Progenitor cell of endocrine pancreas (in vitro differentiated cells): ENCODE measurements at regions not wholly inside any gene's neighbourhood (a gene's known extent, or its start where the extent isn't known, plus 50 kb on each side); places are given as distances from the start of the nearest gene placed in this dataset.

Experiments
- DNase-seq: peaks from one replicate; pipeline ENCODE4 v3.0.0; 2021; ENCODE audit warnings: low spot score; ENCODE audit not compliant: unreplicated experiment
- H3K27ac Mint-ChIP-seq: 2 replicates; pipeline ENCODE4 v1.8.0; 2021; ENCODE audit warnings: mild to moderate bottlenecking, moderate library complexity, mixed read lengths
- H3K27me3 Mint-ChIP-seq: 2 replicates; pipeline ENCODE4 v1.8.0; 2021; ENCODE audit warnings: mixed read lengths
- H3K36me3 Mint-ChIP-seq: 2 replicates; pipeline ENCODE4 v1.8.0; 2022; ENCODE audit warnings: mixed read lengths; ENCODE audit not compliant: insufficient read depth
- H3K4me1 Mint-ChIP-seq: 2 replicates; pipeline ENCODE4 v1.8.0; 2021; ENCODE audit warnings: low read depth, mixed read lengths
- H3K4me3 Mint-ChIP-seq: 2 replicates; pipeline ENCODE4 v1.8.0; 2021; ENCODE audit warnings: low read depth, mild to moderate bottlenecking, moderate library complexity, mixed read lengths
- H3K9me3 Mint-ChIP-seq: 2 replicates; pipeline ENCODE4 v1.8.0; 2021; ENCODE audit warnings: low read depth, mixed read lengths
- CTCF ChIP-seq: fragments of 200-600 bp; sonication (generic); IDR thresholded peaks from one replicate; pipeline ENCODE4 v1.5.0; 2021; ENCODE audit warnings: antibody characterized with exemption, mild to moderate bottlenecking; ENCODE audit not compliant: unreplicated experiment

- H3K36me3 Mint-ChIP-seq, result no peaks in the 10 kb centered on the region
- no peaks in the 10 kb centered on the region for H3K9me3 Mint-ChIP-seq
- TF ChIP-seq CTCF, result no peak
- H3K27me3 Mint-ChIP-seq, result peaks cover 23% of the 10 kb centered on the region
- no peak overlapping the region for H3K4me3 Mint-ChIP-seq
- DNase-seq, result no peak
- no peak overlapping the region for H3K27ac Mint-ChIP-seq
- peaks cover 2% of the 10 kb centered on the region for H3K4me1 Mint-ChIP-seq
Observed at GRCh38 chr2:104375206-104375605, 478.7 kb upstream of the POU3F3 start.

GRCh38 chr2:104378853-104379374 lies 475.0 kb upstream of the POU3F3 start:
- DNase-seq, result no peak
- no peak for TF ChIP-seq CTCF
- Mint-ChIP-seq H3K36me3 (no peaks in the 10 kb centered on the region), H3K9me3 (no peaks in the 10 kb centered on the region), H3K4me3 (peak overlapping the region; percentile 71), H3K27ac (peak overlapping the region; percentile 46), H3K27me3 (peaks cover 17% of the 10 kb centered on the region), H3K4me1 (peaks cover 2% of the 10 kb centered on the region)

- TF ChIP-seq CTCF, result no peak
- H3K9me3 Mint-ChIP-seq, result peaks cover 3% of the 10 kb centered on the region
- H3K27ac Mint-ChIP-seq, result no peak overlapping the region
- DNase-seq, result no peak
- peaks cover under 1% of the 10 kb centered on the region for H3K4me1 Mint-ChIP-seq
- no peaks in the 10 kb centered on the region for H3K36me3 Mint-ChIP-seq
- peaks cover 22% of the 10 kb centered on the region for H3K27me3 Mint-ChIP-seq
- no peak overlapping the region for H3K4me3 Mint-ChIP-seq
Observed at GRCh38 chr2:104384961-104385360, 469.0 kb upstream of the POU3F3 start.

- Mint-ChIP-seq H3K27me3 (peaks cover 22% of the 10 kb centered on the region), H3K27ac (no peak overlapping the region), H3K4me3 (no peak overlapping the region), H3K9me3 (peaks cover 6% of the 10 kb centered on the region), H3K4me1 (no peaks in the 10 kb centered on the region), H3K36me3 (no peaks in the 10 kb centered on the region)
- no peak for TF ChIP-seq CTCF
- DNase-seq, result no peak
Observed at GRCh38 chr2:104385743-104386142, 468.2 kb upstream of the POU3F3 start.

GRCh38 chr2:104388296-104388695 lies 465.6 kb upstream of the POU3F3 start:
- no peak overlapping the region for H3K27ac Mint-ChIP-seq
- no peak for DNase-seq
- H3K36me3 Mint-ChIP-seq, result no peaks in the 10 kb centered on the region
- peaks cover 1% of the 10 kb centered on the region for H3K4me1 Mint-ChIP-seq
- H3K27me3 Mint-ChIP-seq, result peaks cover 22% of the 10 kb centered on the region
- TF ChIP-seq CTCF, result no peak
- no peak overlapping the region for H3K4me3 Mint-ChIP-seq
- peaks cover 6% of the 10 kb centered on the region for H3K9me3 Mint-ChIP-seq
